Panc1 (cell line): ENCODE measurements at regions not wholly inside any gene's neighbourhood (a gene's known extent, or its start where the extent isn't known, plus 50 kb on each side); places are given as distances from the start of the nearest gene placed in this dataset.

ENCODE experiments used
- ATAC-seq: fragments of 200-7000 bp; cut with Tn5 transposase; 2 replicates; pipeline ENCODE4 v1.9.1; 2020; ENCODE audit warnings: mild to moderate bottlenecking, moderate library complexity
- BruUV-seq: library from RNA; stranded (reverse); fragments of 400-500 nt; replicated peaks from 2 replicates; lab custom pipeline; 2021; lab: Mats Ljungman, UMichigan
- CTCF ChIA-PET: fragments of 300-600 bp; sonication (Branson Sonifier 250); formaldehyde crosslinking; loops from one replicate; lab custom pipeline; 2022; ENCODE audit warnings: antibody characterized with exemption; lab: Charles Lee
- POLR2A ChIA-PET: fragments of 300-600 bp; sonication (Branson Sonifier 250); formaldehyde crosslinking; loops from one replicate; lab custom pipeline; 2022; ENCODE audit warnings: antibody characterized with exemption; lab: Charles Lee
- DNase-seq: peaks from one replicate; pipeline ENCODE4 v3.0.0-alpha.2; 2010; ENCODE audit warnings: low read depth, low spot score
- H3K27ac ChIP-seq: 2 replicates; pipeline ENCODE4 v1.5.1; 2011; ENCODE audit warnings: mild to moderate bottlenecking, low read length, inconsistent platforms
- H3K27me3 ChIP-seq: fragments of 200-500 bp; sonication (Bioruptor generic); 2 replicates; pipeline ENCODE4 v1.6.0; 2014; ENCODE audit warnings: low read length, inconsistent platforms; ENCODE audit not compliant: control insufficient read depth, insufficient read depth
- H3K36me3 ChIP-seq: fragments of 200-500 bp; sonication (Bioruptor generic); 2 replicates; pipeline ENCODE4 v1.5.1; 2014; ENCODE audit warnings: inconsistent platforms, mild to moderate bottlenecking, low read length, moderate library complexity; ENCODE audit not compliant: control insufficient read depth, insufficient read depth
- H3K4me1 ChIP-seq: 2 replicates; pipeline ENCODE4 v1.5.1; 2011; ENCODE audit warnings: inconsistent platforms, mild to moderate bottlenecking, low read length, moderate library complexity; ENCODE audit not compliant: control insufficient read depth, insufficient read depth
- H3K4me3 ChIP-seq, 2 experiments: 2 replicates each; pipeline ENCODE4 v1.5.1; 2011 to 2012; ENCODE audit warnings: low read depth in 2 of 2, low read length in 2 of 2, mild to moderate bottlenecking in 2 of 2, inconsistent platforms in 1 of 2, moderate library complexity in 1 of 2
- H3K9me3 ChIP-seq: fragments of 200-500 bp; sonication (Bioruptor generic); 2 replicates; pipeline ENCODE4 v1.5.1; 2014; ENCODE audit warnings: low read depth, mild to moderate bottlenecking, inconsistent platforms, low read length, moderate library complexity; ENCODE audit not compliant: control insufficient read depth, insufficient read depth
- POLR2AphosphoS5 ChIP-seq: IDR thresholded peaks from 2 replicates; pipeline ENCODE4 v1.6.1; 2012; ENCODE audit warnings: mild to moderate bottlenecking, low read depth, low read length, moderate library complexity
- REST ChIP-seq, 2 experiments: IDR thresholded peaks; 2 replicates each; pipeline ENCODE4 v1.6.1; 2011 to 2012; ENCODE audit warnings: low read depth in 2 of 2, control low read depth in 1 of 2, low read length in 1 of 2, mild to moderate bottlenecking in 1 of 2, moderate library complexity in 1 of 2; ENCODE audit not compliant: insufficient read depth in 1 of 2
- SIN3A ChIP-seq: IDR thresholded peaks from 2 replicates; pipeline ENCODE4 v1.6.1; 2012; ENCODE audit warnings: low read depth, mild to moderate bottlenecking, low read length, moderate library complexity, borderline replicate concordance; ENCODE audit not compliant: insufficient read depth
- TCF7L2 ChIP-seq: IDR thresholded peaks from 2 replicates; pipeline ENCODE4 v1.6.1; 2011; ENCODE audit warnings: mild to moderate bottlenecking, low read depth, low read length, inconsistent platforms
- in situ Hi-C: cut with HindIII; loops from 2 replicates; pipeline ENCODE4 v1.10.0; 2016; ENCODE audit warnings: low sequenced_read_pairs, low pct_unique_long_range_greater_than_20kb
- intact Hi-C: fragments of 100-400 bp; cut with micrococcal nuclease; formaldehyde crosslinking; loops from one replicate; pipeline ENCODE4 v1.10.0; 2022; ENCODE audit not compliant: unreplicated experiment
- TF ChIP-seq, protein P1 (sequence below): fragments of 450-650 bp; IDR thresholded peaks from 2 replicates; pipeline ENCODE4 v1.5.1; 2017; ENCODE audit warnings: mild to moderate bottlenecking

DNA sequence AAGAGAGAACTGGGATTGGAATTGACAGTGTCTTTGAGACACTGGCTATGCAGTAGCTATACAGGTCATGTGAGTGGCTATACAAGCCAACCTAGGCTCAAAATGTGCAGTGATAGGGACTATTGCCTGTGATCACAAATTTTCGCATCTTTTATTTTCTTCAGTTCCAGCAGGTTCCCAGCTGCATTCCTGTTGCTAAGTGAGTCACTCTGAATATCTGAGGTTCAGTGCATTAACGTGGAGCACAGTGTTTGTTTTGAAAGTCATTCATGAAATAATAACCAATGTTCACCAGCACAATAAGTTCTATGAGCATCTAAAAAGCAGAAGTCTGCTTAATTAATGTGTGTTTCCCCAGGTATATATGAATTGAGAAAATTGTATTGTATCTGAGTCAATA is 1236.0 kb upstream of the CELF2 start:
- H3K27me3 ChIP-seq = no peaks in the 10 kb centered on the region
- POLR2A ChIA-PET = no interaction called here
- CTCF ChIA-PET = no interaction called here
- no peak for ATAC-seq
- H3K36me3 ChIP-seq = no peaks in the 10 kb centered on the region
- no peaks in the 10 kb centered on the region for H3K4me1 ChIP-seq
- H3K4me3 ChIP-seq = no peak overlapping the region
- DNase-seq = no peak
- TF ChIP-seq REST (IDR thresholded peaks at IDR 0.05; ENCODE audit: insufficient read depth in 1 of 2, low read depth in 2 of 2, low read length in 1 of 2) (no peak), POLR2AphosphoS5 (no peak), TCF7L2 (no peak), SIN3A (no peak)
- TF ChIP-seq, protein P1, sequence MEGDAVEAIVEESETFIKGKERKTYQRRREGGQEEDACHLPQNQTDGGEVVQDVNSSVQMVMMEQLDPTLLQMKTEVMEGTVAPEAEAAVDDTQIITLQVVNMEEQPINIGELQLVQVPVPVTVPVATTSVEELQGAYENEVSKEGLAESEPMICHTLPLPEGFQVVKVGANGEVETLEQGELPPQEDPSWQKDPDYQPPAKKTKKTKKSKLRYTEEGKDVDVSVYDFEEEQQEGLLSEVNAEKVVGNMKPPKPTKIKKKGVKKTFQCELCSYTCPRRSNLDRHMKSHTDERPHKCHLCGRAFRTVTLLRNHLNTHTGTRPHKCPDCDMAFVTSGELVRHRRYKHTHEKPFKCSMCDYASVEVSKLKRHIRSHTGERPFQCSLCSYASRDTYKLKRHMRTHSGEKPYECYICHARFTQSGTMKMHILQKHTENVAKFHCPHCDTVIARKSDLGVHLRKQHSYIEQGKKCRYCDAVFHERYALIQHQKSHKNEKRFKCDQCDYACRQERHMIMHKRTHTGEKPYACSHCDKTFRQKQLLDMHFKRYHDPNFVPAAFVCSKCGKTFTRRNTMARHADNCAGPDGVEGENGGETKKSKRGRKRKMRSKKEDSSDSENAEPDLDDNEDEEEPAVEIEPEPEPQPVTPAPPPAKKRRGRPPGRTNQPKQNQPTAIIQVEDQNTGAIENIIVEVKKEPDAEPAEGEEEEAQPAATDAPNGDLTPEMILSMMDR = no peak
- in situ Hi-C loops (no loop called here), intact Hi-C loops (no loop called here)
- no TSS peak for BruUV-seq
- H3K9me3 ChIP-seq = no peaks in the 10 kb centered on the region
- H3K27ac ChIP-seq = no peak overlapping the region

- in situ Hi-C loops = no loop called here
- intact Hi-C loops = no loop called here
- ChIA-PET CTCF (no interaction called here), POLR2A (no interaction called here)
- DNase-seq (no peak), ATAC-seq (no peak)
- H3K4me3 ChIP-seq = no peak overlapping the region
- no peaks in the 10 kb centered on the region for H3K9me3 ChIP-seq
- no peaks in the 10 kb centered on the region for H3K36me3 ChIP-seq
- H3K27me3 ChIP-seq = no peaks in the 10 kb centered on the region
- H3K4me1 ChIP-seq = no peaks in the 10 kb centered on the region
- no TSS peak for BruUV-seq
- H3K27ac ChIP-seq = no peak overlapping the region
- TF ChIP-seq POLR2AphosphoS5 = no peak
- no peak for TF ChIP-seq TCF7L2
- no peak for TF ChIP-seq REST (IDR thresholded peaks at IDR 0.05; ENCODE audit: insufficient read depth in 1 of 2, low read depth in 2 of 2, low read length in 1 of 2)
- TF ChIP-seq, protein P1 = no peak
- TF ChIP-seq SIN3A = no peak
Observed at GRCh38 chr10:9786101-9786500, 1231.6 kb upstream of the CELF2 start.
